Activated naive CD4-positive, alpha-beta T cell treated with anti-CD3 and anti-CD28 coated beads, Interleukin-2, amount 10 ng/mL, durations not matched to agents 7 days and 5 days (primary cell): ENCODE measurements at regions not wholly inside any gene's neighbourhood (a gene's known extent, or its start where the extent isn't known, plus 50 kb on each side); places are given as distances from the start of the nearest gene placed in this dataset.

Experiments
- CTCF ChIA-PET: fragments of 350-600 bp; sonication (Branson Sonifier 250); formaldehyde crosslinking; loops from one replicate; lab custom pipeline; 2021; ENCODE audit warnings: antibody characterized with exemption; lab: Charles Lee
- DNase-seq: peaks from one replicate; pipeline ENCODE4 v3.0.0-alpha.2; 2020
- H3K27ac Mint-ChIP-seq: one replicate; pipeline ENCODE4 v1.8.0; 2021; ENCODE audit warnings: mild to moderate bottlenecking, moderate library complexity, mixed read lengths
- H3K27me3 Mint-ChIP-seq: one replicate; pipeline ENCODE4 v1.8.0; 2021; ENCODE audit warnings: mild to moderate bottlenecking, mixed read lengths
- H3K36me3 Mint-ChIP-seq: one replicate; pipeline ENCODE4 v1.8.0; 2021; ENCODE audit warnings: mixed read lengths
- H3K4me1 Mint-ChIP-seq: one replicate; pipeline ENCODE4 v1.8.0; 2021; ENCODE audit warnings: mixed read lengths
- H3K4me3 Mint-ChIP-seq: one replicate; pipeline ENCODE4 v1.8.0; 2021; ENCODE audit warnings: mild to moderate bottlenecking, moderate library complexity, mixed read lengths
- H3K9me3 Mint-ChIP-seq: one replicate; pipeline ENCODE4 v1.8.0; 2021; ENCODE audit warnings: mixed read lengths

DNA sequence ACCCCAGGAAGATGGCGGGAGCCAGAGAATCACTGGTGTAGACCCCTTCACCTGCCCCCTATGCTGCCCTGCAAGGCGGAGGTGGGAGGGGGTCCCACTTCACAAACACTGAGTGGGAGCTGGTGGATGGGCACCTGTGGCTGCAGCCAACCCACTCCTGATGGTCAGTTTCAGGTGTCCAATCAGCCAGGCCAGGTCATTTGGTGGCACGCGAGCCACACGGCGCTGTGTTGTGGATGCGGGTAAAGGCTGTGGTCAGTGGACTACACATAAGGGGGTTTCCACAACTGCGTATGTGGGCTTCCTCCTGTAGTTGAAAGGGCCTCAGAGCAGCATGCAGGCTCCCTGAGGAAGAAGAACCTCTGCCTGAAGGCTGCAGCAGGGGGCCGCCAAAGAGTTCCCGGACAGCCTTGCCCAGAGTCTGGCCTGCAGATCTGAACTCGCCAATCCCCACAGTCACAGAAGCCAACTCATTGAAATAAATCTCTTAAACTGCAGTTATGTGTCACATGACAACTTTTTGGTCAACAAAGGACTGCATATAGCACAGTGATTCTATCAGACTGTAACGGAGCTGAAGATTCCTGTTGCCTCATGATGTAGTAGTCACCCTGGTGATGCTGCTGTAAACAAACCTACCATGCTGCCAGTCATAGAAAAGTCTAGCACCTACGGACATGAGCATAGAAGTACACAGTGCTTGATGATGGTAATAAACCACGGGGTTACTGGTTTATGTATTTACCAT, 284.7 kb upstream of the IRX2 start:
- no peak for DNase-seq
- Mint-ChIP-seq H3K4me1 (no peaks in the 10 kb centered on the region), H3K27me3 (no peaks in the 10 kb centered on the region), H3K4me3 (no peak overlapping the region), H3K9me3 (peaks cover 13% of the 10 kb centered on the region), H3K36me3 (no peaks in the 10 kb centered on the region), H3K27ac (no peak overlapping the region)
- CTCF ChIA-PET = no interaction called here

DNA sequence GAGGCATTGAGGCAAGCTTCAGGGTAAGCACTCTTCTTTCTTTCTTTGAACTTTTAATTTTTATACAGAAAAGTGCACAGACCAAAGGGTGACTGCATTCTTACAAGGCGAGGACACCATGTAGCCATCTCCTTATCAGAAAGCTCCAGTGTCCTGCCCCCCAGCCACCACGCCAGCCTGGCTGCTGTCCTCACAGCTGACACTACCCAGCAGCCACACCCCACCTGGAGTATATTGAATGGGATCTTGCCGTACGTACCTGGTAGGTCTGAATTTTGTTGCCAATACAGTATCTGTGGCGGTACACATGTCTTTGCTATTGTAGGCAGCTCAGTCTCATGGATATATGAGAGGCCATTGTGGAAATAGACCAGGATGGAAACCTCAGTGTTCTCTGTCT, 284.0 kb upstream of the IRX2 start:
- H3K9me3 Mint-ChIP-seq = peaks cover 12% of the 10 kb centered on the region
- H3K27me3 Mint-ChIP-seq = no peaks in the 10 kb centered on the region
- H3K27ac Mint-ChIP-seq = no peak overlapping the region
- H3K4me3 Mint-ChIP-seq = no peak overlapping the region
- CTCF ChIA-PET = interaction anchor here (0.8 kb wide), 1 partner anchor 13 kb away, joined by 4 read pairs; no protein-coding TSS in a partner anchor
- no peak for DNase-seq
- H3K36me3 Mint-ChIP-seq = no peaks in the 10 kb centered on the region
- H3K4me1 Mint-ChIP-seq = no peaks in the 10 kb centered on the region

DNA sequence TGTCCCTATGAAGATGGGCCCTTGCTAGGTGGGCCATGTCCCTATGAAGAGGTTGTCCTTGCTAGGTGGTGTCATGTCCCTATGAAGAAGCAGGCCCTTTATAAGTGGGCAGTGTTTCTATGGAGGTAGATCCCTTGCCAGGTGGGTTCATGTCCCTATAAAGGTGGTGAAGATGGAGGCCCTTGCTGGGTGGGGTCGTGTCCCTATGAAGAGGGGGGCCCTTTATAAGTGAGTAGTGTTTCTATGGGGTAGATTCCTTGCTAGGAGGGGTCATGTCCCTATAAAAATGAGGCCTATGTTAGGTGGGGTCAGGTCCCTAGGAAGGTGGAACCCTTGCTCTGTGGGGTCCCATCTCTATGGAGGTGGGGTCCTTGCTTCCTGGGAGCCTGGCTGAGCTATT, 283.4 kb upstream of the IRX2 start:
- CTCF ChIA-PET = interaction anchor here (0.8 kb wide), 1 partner anchor 13 kb away, joined by 4 read pairs; no protein-coding TSS in a partner anchor
- DNase-seq = no peak
- Mint-ChIP-seq H3K27ac (no peak overlapping the region), H3K4me3 (no peak overlapping the region), H3K9me3 (peaks cover 12% of the 10 kb centered on the region), H3K36me3 (no peaks in the 10 kb centered on the region), H3K27me3 (no peaks in the 10 kb centered on the region), H3K4me1 (no peaks in the 10 kb centered on the region)

DNA sequence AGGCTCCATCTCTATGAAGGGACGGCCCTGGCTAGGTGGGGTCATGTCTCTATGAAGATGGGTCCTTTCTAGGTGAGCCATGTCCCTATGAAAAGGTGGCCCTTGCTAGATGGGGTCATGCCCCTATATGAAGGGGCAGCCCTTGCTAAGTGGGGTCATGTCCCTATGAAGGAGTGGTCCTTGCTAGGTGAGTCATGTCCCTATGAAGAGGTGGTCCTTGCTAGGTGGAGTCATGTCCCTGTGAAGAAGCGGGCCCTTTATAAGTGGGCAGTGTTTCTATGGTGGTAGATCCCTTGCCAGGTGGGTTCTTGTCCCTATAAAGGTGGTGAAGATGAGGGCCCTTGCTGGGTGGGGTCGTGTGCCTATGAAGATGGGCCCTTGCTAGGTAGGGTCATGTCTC, 283.0 kb upstream of the IRX2 start:
- Mint-ChIP-seq H3K4me1 (no peaks in the 10 kb centered on the region), H3K36me3 (no peaks in the 10 kb centered on the region), H3K9me3 (peaks cover 12% of the 10 kb centered on the region), H3K27ac (no peak overlapping the region), H3K4me3 (no peak overlapping the region), H3K27me3 (no peaks in the 10 kb centered on the region)
- DNase-seq = no peak
- CTCF ChIA-PET = no interaction called here

DNA sequence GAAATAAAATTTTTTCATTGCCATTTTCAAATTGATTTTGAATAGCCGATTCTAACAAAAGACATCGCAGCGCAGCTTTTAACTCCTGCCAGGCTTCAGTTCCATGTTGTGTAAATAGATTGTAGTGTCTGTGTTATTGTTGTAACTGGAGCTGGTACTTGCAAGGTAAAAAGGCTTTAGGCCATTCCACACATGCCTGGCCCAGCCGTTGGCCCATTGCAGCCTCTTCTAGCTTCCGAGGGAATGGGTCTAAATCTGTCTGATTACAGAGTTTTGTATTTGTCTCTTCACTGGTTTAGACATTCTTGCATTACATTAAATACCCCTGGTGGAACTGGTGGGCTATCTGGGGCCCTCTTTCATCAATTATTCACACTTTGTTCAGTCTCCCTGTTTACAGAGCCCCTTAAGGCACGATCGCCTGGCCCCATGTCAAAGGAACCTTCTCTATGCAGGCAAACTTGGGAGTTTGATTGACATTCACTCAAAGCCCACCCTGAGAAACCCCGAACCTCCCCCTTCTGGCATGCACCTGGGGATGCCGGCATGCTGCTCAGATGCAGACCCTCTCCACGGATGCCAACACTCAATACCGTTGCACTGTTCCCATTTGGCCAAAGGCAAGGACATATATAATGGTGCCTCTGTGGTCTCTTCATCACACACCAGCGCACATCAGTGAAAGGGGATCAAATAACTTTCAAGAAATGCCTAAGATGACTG, 281.7 kb upstream of the IRX2 start:
- Mint-ChIP-seq H3K27ac (no peak overlapping the region), H3K36me3 (no peaks in the 10 kb centered on the region), H3K27me3 (no peaks in the 10 kb centered on the region), H3K4me1 (no peaks in the 10 kb centered on the region), H3K9me3 (peaks cover 15% of the 10 kb centered on the region), H3K4me3 (no peak overlapping the region)
- no peak for DNase-seq
- CTCF ChIA-PET = no interaction called here

DNA sequence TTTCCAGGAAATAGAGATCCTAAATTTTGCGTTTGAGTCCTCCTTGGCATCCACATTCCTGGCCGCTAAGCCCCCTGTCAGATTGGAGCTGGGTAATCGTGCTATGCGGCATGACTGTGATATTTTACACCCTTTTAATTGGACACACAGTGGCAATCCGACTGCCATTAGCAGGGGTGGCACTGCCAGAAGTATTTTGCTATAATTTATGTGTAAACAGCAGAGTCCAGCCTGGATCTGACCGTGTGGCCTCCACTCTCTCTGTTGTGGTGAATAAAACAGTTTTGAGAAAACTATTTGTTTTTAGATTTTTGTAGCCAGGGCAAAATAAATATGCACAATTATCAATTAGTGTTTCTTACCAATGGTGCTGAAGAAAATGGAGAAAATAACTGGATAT, 281.0 kb upstream of the IRX2 start:
- Mint-ChIP-seq H3K9me3 (peaks cover 17% of the 10 kb centered on the region), H3K27ac (no peak overlapping the region), H3K36me3 (no peaks in the 10 kb centered on the region), H3K27me3 (no peaks in the 10 kb centered on the region), H3K4me3 (no peak overlapping the region), H3K4me1 (no peaks in the 10 kb centered on the region)
- CTCF ChIA-PET = no interaction called here
- DNase-seq = no peak

DNA sequence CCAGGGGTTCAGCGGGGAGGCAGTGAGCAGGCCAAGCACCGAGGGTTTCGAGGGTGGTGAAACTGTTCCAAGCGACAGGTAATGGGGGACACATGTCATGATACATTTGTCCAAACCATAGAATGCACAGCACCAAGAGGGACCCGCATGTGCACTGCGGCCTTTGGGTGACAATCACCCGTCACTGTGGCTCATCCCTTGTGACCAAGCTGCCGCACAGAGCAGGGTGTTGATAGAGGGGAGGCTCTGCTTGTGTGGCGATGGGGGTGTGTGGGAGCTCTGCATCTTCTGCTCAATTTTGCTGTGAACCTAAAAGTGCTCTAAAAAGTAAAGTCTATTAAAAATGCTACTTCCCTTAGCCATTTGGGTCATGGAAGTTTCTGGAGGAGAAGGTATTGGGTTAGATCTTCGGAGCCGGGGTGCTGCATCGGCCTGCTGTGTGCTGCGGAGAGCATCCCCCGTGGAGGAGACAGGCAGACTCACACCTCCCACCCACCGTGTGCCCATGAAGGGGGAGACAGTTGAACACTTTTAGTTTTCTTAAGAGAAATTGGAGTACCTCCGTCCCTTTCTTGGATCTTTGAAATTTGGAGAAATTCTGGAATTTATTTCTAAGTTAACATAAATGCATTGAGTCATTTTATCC, 280.4 kb upstream of the IRX2 start:
- CTCF ChIA-PET = no interaction called here
- no peaks in the 10 kb centered on the region for H3K4me1 Mint-ChIP-seq
- H3K36me3 Mint-ChIP-seq = no peaks in the 10 kb centered on the region
- no peaks in the 10 kb centered on the region for H3K27me3 Mint-ChIP-seq
- H3K27ac Mint-ChIP-seq = no peak overlapping the region
- peaks cover 17% of the 10 kb centered on the region for H3K9me3 Mint-ChIP-seq
- no peak for DNase-seq
- no peak overlapping the region for H3K4me3 Mint-ChIP-seq

DNA sequence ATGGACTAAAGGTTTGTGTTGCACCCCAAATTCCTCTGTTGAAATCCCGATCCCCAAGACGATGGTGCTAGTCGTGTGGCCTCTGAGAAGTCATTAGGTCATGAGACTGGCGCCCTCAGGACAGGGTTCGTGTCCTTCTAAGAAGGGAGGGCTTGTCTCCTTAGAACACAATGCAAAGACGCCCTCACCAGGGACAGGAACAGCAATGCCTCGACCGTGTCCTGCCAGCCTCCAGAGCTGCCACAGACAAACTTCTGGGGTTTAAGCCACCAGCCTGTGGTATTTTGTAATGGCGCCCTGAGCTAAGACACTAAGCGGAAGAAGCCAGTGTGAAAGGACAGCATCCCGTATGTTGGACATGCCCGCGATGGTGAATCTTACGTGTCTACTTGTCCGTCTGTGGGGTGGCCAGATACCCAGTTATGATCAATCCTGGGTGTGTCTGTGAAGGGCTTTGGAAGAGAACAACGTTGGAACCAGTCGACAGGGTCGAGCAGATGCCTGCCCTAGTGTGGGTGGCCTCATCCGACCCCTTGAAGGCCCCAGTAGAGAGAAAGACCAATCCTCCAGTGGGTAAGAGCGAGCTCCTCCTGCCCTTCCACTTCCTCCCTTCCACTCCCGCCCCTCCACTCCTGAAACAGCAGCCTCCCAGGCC, 279.2 kb upstream of the IRX2 start:
- H3K9me3 Mint-ChIP-seq = peaks cover 17% of the 10 kb centered on the region
- H3K36me3 Mint-ChIP-seq = no peaks in the 10 kb centered on the region
- H3K4me3 Mint-ChIP-seq = no peak overlapping the region
- CTCF ChIA-PET = no interaction called here
- no peak overlapping the region for H3K27ac Mint-ChIP-seq
- no peaks in the 10 kb centered on the region for H3K27me3 Mint-ChIP-seq
- no peaks in the 10 kb centered on the region for H3K4me1 Mint-ChIP-seq
- no peak for DNase-seq

DNA sequence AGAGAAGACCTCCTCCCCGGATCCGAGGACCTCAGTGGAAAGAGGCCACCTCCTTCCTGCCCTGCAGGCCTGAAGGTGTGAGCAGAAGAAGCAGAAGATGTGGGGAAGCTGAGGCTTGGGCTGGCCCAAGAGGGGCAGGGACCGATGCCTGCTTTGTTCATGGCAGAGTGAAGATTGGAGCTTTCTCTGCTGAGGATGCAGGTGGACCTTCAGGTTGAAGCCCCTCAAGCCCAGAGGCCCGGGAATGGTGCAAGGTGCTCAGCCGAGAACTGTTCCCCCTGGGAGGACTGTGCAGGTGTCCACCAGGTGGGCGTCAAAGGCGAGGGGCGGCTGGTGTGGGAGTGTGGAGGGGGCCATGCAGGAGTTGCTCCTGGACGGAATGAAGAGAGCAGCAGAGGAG, 277.9 kb upstream of the IRX2 start:
- no peak for DNase-seq
- peaks cover 17% of the 10 kb centered on the region for H3K9me3 Mint-ChIP-seq
- H3K27me3 Mint-ChIP-seq = no peaks in the 10 kb centered on the region
- H3K27ac Mint-ChIP-seq = no peak overlapping the region
- CTCF ChIA-PET = no interaction called here
- H3K36me3 Mint-ChIP-seq = no peaks in the 10 kb centered on the region
- no peak overlapping the region for H3K4me3 Mint-ChIP-seq
- H3K4me1 Mint-ChIP-seq = no peaks in the 10 kb centered on the region

DNA sequence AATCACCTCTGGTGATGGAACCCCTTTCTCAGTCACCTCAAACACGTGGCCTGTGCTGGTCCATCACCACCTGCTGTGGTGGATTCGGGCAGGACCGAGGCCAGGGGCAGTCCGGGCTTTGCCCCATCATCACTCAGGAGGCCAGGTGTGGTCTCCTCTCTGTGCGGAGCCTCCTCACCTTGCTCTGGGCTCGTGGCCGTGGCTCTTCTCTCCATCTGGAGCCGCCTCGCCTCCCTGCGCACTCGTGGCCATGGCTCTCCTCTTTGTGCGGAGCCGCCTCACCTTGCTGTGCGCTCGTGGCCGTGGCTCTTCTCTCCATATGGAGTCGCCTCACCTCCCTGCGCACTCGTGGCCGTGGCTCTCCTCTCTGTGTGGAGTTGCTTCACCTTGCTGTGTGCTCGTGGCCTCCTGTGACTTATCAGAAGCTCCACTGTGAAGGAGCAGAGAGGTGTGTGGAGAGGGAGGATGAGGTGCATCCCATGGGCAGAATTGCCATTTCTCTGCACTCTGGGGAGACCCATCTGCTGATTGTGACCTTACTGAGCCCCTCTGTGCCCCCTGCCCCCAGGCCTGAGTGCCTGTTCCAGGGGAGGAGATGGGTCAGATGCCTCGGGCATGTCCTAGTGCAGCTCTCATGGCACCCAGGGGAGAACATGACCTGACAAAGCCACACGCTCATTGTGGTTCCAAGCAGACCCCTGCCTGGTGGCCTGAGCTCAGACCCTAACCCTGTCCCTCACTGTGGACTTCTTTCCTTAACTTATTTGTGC, 276.6 kb upstream of the IRX2 start:
- H3K27ac Mint-ChIP-seq = no peak overlapping the region
- no peaks in the 10 kb centered on the region for H3K27me3 Mint-ChIP-seq
- CTCF ChIA-PET = no interaction called here
- no peak for DNase-seq
- H3K4me3 Mint-ChIP-seq = no peak overlapping the region
- no peaks in the 10 kb centered on the region for H3K36me3 Mint-ChIP-seq
- peaks cover 12% of the 10 kb centered on the region for H3K9me3 Mint-ChIP-seq
- no peaks in the 10 kb centered on the region for H3K4me1 Mint-ChIP-seq

DNA sequence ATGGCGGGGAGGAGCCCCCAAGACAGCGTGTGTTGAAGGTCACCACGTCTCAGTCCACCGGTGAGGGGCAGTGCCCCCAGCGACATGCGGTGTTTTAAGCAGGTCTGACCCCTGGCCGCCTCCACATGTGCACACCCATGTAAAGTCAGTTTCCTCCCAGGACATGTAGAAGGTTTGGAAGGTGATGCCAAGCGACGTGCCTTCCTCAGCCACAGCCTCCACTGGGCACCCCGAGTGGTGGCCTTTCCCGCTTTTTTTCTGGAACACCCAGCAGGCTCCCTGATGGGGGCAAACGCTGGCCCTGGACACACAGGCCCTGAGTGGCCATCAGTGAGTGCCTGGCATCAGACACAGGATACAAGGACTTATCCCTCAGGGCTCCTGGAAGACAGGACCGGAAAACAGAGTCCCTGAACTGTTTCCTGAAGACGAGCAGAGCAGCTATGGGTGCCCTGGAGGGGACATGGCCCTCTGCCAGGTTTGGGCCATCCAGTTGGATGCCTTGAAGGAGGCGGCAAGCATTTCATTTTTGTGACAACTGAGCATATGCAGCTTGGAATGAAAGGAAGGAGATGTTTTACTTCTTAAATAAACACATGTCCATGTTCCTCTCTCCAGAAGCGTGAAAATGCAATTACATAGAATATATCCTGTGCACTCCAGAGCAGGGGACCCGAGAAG, 275.8 kb upstream of the IRX2 start:
- Mint-ChIP-seq H3K27me3 (no peaks in the 10 kb centered on the region), H3K36me3 (no peaks in the 10 kb centered on the region), H3K4me3 (no peak overlapping the region), H3K4me1 (no peaks in the 10 kb centered on the region), H3K9me3 (peaks cover 12% of the 10 kb centered on the region), H3K27ac (no peak overlapping the region)
- DNase-seq = no peak
- CTCF ChIA-PET = no interaction called here

DNA sequence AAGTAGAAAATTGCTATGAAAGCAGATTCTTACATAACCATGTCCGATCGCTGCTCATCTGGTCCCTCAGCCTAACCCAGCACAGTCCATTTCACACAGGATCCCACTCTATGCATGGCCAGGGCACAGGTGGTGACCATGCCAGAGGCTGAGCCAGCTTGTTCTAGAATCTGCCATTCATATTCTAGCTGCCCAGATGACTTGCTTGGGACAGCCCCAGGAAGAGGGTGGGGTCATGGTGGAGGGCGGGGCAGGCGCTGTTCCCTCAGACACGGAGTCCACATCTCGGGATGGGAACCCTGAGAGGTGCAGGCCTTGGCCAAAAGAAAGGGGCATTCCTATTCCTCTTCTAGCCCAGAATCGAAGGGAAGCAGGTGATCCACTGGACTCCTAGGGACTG, 275.2 kb upstream of the IRX2 start:
- CTCF ChIA-PET = no interaction called here
- Mint-ChIP-seq H3K27ac (no peak overlapping the region), H3K4me1 (no peaks in the 10 kb centered on the region), H3K36me3 (no peaks in the 10 kb centered on the region), H3K27me3 (no peaks in the 10 kb centered on the region), H3K4me3 (no peak overlapping the region), H3K9me3 (peaks cover 12% of the 10 kb centered on the region)
- no peak for DNase-seq

DNA sequence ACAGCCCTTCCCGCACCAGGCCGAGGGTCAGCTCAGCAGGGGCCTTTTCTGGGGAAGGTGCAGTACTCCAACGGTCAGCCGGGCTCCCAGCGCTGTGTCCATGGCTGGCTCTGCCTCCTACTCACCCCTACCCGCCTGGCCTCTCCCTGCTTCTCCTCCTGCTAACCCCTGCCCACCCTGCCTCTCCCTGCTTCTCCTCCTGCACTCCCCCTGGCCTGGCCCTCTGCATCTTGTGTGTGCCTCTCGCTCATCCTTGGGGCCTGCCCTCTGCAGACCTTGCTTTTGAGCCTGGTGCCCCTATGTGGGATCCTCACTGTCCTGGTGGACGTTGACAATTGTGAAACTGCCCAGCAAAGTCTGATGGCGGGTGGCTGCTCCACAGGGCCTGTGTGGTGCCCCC, 274.6 kb upstream of the IRX2 start:
- Mint-ChIP-seq H3K27ac (no peak overlapping the region), H3K4me3 (no peak overlapping the region), H3K27me3 (no peaks in the 10 kb centered on the region), H3K9me3 (peaks cover 7% of the 10 kb centered on the region), H3K36me3 (no peaks in the 10 kb centered on the region), H3K4me1 (no peaks in the 10 kb centered on the region)
- no peak for DNase-seq
- CTCF ChIA-PET = no interaction called here
